ENCODE measurements at regions not wholly inside any gene's neighbourhood (a gene's known extent, or its start where the extent isn't known, plus 50 kb on each side); places are given as distances from the start of the nearest gene placed in this dataset.
"Not testable (repeated sequence)": the region's sequence is repeated elsewhere in the genome, so short reads cannot be mapped to it uniquely, and the experiment has no call there.

GRCh38 chr7:114806590-114807162 is 115.2 kb upstream of the MDFIC start:
- DNase-seq = no peak

GRCh38 chr7:114812570-114812969 is 109.3 kb upstream of the MDFIC start:
- DNase-seq = no peak

GRCh38 chr7:114813624-114814023 is 108.3 kb upstream of the MDFIC start:
- peak; percentile 53 for DNase-seq

- not testable (repeated sequence) for DNase-seq
These were observed 104.9 kb upstream of the MDFIC start for GRCh38 chr7:114817036-114817435.

DNA sequence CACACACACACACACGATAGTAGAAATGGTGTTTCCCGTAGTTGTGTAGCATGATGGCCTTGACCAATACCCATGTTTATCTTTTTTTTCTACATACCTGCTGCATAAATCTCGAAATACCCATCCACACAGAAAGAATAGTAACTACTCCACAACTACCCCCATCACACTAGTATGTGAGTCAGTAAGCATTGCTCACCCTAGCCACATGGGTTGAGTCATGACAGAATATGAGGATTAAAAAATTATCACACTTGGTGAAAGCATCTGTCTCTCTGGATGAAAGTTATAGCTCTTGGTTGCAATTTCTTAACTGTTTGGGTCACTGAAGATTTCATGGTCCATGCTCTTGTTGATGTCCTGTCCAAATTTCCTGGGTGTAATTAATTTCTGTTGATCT is 103.4 kb upstream of the MDFIC start:
- DNase-seq = peak; percentile 82

DNA sequence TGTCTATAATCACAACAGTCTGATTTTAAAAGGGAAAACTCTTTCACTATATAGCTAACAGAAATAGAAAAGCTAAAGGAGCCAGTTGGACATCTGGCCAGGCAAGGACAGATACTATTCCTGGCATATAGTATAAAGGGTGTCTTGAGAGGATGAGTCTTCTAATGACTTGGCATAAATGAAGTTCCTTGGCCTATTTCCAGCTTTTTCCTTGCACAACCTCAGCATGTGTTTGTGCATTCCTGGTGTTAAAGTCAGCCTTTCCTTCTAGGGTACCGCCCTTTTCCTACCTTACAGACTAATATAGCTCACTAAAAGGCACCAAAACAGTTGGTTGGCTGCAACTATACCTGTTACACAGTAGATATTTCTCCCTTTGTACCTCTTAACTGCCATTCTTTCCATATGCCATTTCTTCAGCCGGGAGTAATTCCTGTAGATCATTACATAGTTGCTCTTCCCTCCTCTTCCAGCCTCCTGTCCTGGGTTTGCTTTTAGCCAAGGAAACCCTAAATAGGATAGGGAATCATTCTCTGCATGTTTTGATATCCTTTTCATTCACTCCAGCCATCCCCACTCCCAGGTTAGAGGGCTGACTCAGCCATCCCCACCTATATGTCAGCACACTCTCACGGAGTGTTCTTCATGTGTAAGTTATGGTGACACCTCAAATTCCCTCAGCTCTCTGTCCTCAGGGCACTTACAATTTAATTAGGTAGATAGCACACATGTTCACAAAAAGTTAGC is 102.1 kb upstream of the MDFIC start:
- no peak for DNase-seq

DNA sequence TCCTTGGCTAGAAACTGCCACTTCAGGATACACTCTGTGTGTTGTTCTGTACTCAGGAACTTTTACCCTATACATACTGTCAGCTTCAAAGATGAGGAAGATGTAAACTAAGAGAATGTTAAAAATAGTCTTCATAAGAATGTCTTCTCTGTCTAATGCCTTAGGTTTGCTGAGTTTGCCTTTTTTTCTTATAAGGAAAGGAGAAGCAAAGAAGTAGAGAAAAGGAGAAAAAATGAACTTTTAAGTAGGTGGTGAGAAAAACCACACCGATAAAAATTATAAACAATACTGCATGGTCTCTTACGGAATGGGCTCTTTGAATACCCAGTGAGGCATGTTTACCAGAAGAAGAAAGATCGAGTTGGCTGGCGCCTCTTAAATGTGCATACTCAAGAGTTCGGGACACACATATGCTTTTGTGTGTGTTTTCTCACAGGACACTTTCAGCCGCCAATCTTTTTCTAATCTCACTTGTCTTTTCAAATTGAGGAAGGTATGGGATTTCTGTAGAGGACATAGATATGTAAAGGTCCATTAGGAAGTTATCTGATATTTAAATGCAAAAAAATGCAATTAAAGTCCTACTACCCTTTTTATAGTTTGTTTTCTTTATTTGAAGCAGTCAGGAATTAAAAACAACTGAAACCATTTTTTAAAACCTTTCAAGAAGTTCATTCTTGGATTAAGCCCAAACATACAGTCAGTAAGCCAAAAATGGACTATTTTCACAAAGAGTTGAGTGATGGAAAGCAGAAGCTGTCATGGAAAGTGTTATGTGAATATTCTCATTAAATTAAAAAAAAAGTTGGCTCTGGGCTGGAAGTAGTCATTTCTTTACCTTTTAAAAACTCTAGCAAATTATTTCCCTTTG is 100.6 kb upstream of the MDFIC start:
- DNase-seq = no peak

DNA sequence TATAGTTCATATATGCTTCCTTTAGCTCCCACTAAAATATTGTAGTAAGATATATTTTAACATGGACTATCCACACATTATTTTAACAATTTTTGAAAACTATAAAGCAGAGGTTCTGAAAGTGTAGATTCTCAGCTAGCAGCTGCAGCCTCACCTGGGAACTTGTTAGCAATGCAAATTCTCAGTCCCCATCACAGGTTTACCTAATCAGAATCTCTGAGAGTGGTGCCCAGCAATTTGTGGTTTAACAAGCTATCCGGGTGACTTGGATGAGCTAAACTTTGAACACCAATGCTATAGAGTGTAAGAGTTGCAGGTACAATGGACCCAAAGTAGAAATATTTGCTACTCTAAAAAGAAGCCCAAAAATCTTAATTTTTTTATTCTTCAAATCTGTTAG is 99.8 kb upstream of the MDFIC start:
- DNase-seq = no peak

DNA sequence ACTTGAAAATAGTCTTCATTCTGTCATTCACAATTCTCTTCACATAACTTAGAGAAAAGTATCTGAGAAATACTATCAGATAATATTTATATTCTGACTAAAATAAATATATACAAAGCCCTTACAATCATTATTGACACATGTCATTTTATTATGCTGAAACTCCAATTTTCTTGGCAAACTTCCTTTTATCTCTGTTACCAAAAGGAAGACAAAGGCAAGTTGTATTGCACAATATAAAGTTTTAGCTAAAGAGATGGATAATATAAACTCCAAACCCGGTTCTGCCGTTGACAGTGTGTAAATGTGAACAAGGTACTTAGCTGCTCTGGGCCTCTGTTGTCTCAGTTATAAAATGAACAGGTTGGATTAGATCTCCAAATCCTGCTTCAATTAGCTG is 99.0 kb upstream of the MDFIC start:
- DNase-seq = no peak

GRCh38 chr7:114823290-114823689 is 98.6 kb upstream of the MDFIC start:
- DNase-seq = no peak

GRCh38 chr7:114825423-114825951 is 96.4 kb upstream of the MDFIC start:
- DNase-seq = peak; percentile 67

DNA sequence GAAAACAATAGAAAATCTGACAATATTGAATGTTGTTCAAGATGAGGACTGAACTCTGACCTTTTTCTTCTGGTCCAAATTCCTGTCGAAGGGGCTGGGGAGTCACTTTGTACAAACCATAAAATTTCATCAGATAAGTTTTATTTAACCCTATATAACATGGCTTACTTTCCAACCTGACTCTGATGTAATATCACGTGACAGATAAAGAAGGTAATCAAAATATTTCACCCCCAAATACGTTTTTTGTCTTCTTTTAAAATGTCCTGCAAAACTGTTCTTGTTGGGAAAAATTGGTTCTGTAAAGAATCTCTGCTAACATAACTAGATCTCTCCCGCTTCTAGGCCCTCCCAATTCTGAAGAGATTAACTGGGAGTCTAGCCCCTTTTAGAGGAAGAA is 90.9 kb upstream of the MDFIC start:
- no peak for DNase-seq

DNA sequence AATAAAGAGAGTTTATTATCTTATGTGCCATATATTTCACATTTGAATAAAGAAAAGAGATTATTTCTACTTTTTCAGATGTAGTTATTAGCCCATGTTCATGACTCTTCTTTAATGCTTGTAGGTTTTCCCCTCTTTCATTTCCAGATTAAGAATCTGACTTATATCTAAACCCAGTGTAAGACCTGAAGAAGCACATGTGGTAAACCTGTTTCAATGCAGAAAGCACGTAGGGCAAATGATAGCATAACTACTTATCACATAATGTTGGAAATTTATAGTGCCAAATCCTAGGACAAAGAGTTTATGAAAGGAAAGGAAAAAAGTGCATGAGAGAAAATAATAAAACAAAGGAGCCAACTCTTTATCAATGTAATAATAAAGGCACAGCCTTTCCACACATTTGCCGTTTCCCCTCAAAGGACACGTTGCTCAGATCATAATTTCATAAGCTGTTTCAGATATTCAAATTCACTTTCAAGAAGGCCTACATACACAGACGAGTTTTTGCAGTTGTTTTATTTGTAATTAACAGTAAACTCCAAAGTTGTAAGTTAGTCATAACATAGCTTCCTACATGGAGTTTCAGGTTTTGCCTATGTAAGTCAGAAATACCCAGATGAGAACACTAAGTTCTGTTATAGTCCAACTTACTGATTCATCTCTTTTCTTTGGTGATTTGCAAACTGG is 88.8 kb upstream of the MDFIC start:
- peak; percentile 86 for DNase-seq

DNA sequence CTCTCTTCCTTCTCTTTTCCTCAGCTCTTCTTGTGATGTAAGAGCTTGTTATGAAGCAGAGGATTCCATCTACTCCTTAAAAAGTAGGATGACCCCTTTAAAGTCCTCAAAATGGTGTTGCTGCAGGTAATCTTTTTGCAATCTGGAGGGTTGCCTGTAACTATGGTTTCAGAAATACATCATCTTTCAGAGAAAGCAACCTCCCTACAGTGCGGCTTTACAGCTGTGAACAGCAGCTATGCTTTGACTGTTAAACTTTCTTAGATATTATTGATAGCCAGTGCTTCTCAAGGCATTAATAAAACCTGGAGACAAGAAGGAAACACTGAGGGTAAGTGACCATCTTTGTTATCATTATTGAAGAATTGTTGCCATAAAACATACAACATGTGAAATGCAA is 86.6 kb upstream of the MDFIC start:
- DNase-seq = peak; percentile 74

GRCh38 chr7:114835861-114836260 is 86.0 kb upstream of the MDFIC start:
- DNase-seq = no peak

- no peak for DNase-seq
These were observed 79.3 kb upstream of the MDFIC start for GRCh38 chr7:114842551-114843065.

- DNase-seq = no peak
These were observed 78.8 kb upstream of the MDFIC start for GRCh38 chr7:114843102-114843501.

DNA sequence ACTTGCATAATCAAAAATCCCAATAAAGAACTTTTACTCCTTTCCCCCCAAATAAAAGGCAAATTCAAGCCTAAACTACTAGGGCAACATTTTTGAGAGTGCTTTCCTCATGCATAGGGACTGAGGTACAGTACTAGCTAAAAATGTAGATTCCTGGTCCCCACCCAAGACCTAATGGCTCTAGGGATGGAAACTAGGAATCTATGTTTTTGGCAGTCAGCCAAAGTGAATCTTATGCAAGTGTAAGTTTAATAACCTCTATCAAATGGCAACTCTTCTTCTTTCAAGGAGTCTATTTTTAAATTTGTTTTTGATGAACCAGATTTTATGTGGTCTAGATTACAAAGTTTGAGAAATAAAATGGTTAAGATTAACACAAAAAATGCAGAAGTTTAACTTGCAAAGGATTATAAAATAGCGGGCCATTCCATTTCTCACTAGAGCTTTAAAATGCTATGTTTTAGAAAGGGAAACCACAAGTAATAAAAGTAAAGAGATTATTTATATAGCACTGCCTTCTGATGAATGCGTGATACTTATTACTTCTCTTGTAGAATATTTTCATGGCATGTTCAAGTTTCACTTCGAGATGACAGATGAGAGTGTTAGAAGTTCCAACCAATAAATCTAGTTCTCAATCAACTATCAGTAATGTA is 70.4 kb upstream of the MDFIC start:
- DNase-seq = no peak

DNA sequence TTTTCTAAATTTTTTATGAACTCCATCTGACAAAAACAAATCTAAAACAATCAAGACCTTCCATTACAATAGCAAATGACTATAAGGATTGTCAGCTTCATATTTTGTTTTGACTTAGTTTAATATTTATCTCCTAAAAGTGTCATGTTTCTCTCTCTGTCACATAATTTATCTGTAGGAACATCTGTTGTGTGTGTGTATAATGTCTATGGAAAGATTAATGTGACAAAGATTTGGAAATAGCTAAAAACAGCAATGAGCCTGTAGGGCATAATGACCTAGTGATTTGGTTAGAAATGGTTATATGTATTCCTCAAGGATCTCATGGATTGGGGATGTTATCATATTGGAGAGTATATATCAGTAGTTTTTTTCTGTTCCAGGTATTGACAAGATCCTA is 69.6 kb upstream of the MDFIC start:
- no peak for DNase-seq

DNA sequence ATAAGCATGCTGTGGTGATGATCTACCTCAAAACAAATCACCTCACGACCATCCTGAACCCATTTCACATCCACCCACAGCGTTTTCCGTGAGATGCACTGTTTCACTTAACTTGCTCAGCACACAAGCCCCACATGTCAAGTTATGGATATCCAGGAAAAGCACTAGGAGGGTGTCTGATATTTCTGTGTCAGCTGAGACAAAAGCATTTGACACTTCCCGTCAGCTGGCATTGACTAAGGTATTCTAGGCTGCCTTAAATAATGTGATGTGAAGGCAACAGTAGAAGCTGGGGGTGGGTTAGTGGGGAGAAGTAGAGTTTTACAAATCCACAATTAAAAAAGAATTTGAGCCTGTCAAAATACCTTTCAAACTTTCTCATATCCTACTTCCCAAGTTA is 68.7 kb upstream of the MDFIC start:
- DNase-seq = no peak

GRCh38 chr7:114854369-114854768 is 67.5 kb upstream of the MDFIC start:
- DNase-seq = no peak

- DNase-seq = no peak
These were observed 65.3 kb upstream of the MDFIC start for GRCh38 chr7:114856625-114857024.
